ENCODE measurements at regions not wholly inside any gene's neighbourhood (a gene's known extent, or its start where the extent isn't known, plus 50 kb on each side); places are given as distances from the start of the nearest gene placed in this dataset.

DNA sequence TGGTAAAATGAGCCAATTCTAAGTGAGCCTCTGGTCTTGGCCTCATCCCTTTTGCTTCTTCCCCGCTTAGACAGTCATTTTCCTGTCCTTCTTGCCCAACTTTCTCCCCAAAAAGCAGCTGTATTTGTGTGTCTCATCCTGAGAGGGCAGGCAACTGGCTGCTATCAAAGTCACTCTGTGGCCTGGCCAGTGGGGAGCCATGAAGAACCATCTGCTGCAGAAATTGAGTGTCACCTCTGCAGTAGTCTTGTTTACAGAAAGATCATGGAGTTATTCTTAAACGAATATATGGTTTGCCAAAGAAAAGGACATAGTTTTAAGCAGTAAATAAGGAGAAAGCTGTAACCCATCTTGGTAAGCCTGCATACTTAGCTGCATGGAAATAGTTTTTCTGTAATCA lies 233.6 kb upstream of the ELAVL2 start:
- TF ChIP-seq, protein P1, sequence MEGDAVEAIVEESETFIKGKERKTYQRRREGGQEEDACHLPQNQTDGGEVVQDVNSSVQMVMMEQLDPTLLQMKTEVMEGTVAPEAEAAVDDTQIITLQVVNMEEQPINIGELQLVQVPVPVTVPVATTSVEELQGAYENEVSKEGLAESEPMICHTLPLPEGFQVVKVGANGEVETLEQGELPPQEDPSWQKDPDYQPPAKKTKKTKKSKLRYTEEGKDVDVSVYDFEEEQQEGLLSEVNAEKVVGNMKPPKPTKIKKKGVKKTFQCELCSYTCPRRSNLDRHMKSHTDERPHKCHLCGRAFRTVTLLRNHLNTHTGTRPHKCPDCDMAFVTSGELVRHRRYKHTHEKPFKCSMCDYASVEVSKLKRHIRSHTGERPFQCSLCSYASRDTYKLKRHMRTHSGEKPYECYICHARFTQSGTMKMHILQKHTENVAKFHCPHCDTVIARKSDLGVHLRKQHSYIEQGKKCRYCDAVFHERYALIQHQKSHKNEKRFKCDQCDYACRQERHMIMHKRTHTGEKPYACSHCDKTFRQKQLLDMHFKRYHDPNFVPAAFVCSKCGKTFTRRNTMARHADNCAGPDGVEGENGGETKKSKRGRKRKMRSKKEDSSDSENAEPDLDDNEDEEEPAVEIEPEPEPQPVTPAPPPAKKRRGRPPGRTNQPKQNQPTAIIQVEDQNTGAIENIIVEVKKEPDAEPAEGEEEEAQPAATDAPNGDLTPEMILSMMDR (IDR thresholded peaks at IDR 0.05; ENCODE audit: poor library complexity), result no peak
- TF ChIP-seq EZH2 (IDR thresholded peaks at IDR 0.05; ENCODE audit: borderline replicate concordance), result no peak
- TF ChIP-seq EZH2phosphoT487 (IDR thresholded peaks at IDR 0.05; ENCODE audit: low read depth, severe bottlenecking, unreplicated experiment), result no peak
